Activated B cell treated with CpG ODN at 0.5 μM for 24 hours (primary cell): ENCODE measurements at regions not wholly inside any gene's neighbourhood (a gene's known extent, or its start where the extent isn't known, plus 50 kb on each side); places are given as distances from the start of the nearest gene placed in this dataset.

Experiments
- ATAC-seq: fragments of 200-7000 bp; cut with Tn5 transposase; one replicate; pipeline ENCODE4 v1.10.0; 2021; ENCODE audit warnings: low read depth, mild to moderate bottlenecking, moderate library complexity
- CTCF ChIA-PET: fragments of 350-600 bp; sonication (Branson Sonifier 250); formaldehyde crosslinking; loops from one replicate; lab custom pipeline; 2021; ENCODE audit warnings: antibody characterized with exemption; lab: Charles Lee
- POLR2A ChIA-PET: fragments of 350-600 bp; sonication (Branson Sonifier 250); formaldehyde crosslinking; loops from one replicate; lab custom pipeline; 2021; ENCODE audit warnings: antibody characterized with exemption; lab: Charles Lee
- DNase-seq: peaks from one replicate; pipeline ENCODE4 v3.0.0; 2022
- H3K27ac Mint-ChIP-seq: one replicate; pipeline ENCODE4 v1.8.0; 2020; ENCODE audit warnings: mixed read lengths
- H3K27me3 Mint-ChIP-seq: one replicate; pipeline ENCODE4 v1.8.0; 2021; ENCODE audit warnings: mixed read lengths
- H3K36me3 Mint-ChIP-seq: one replicate; pipeline ENCODE4 v1.8.0; 2021; ENCODE audit warnings: low read depth, mixed read lengths
- H3K4me1 Mint-ChIP-seq: one replicate; pipeline ENCODE4 v1.8.0; 2021; ENCODE audit warnings: mixed read lengths
- H3K4me3 Mint-ChIP-seq: one replicate; pipeline ENCODE4 v1.8.0; 2020; ENCODE audit warnings: mild to moderate bottlenecking, mixed read lengths
- H3K9me3 Mint-ChIP-seq: one replicate; pipeline ENCODE4 v1.8.0; 2020; ENCODE audit warnings: mixed read lengths
- intact Hi-C: fragments of 100-400 bp; cut with micrococcal nuclease; formaldehyde crosslinking; loops from one replicate; pipeline ENCODE4 v1.15.1; 2024
- TF ChIP-seq, protein P1 (sequence below): fragments of 200-600 bp; IDR thresholded peaks from one replicate; pipeline ENCODE4 v1.8.0; 2022; ENCODE audit warnings: antibody characterized with exemption, mild to moderate bottlenecking

DNA sequence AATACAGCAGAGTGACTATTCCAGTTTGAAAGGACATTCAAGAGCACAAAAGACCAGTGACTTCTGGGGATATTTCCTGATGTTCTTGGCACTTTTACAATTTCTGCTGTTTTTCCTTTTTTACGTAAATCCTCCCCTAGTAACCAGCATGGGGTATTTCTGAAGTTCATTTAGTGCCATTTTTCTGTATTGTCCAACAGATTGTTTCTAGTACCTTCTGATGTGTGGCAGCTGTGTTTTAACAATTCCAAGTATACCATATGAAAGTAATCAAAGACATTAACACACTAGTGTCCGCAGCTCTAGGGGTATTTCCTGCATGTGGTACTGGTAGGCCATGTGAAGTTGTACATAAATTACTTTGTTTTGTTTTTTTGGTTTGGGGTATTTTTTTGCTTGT is 53.0 kb upstream of the SMARCA2 start:
- no peaks in the 10 kb centered on the region for H3K9me3 Mint-ChIP-seq
- no peaks in the 10 kb centered on the region for H3K4me1 Mint-ChIP-seq
- ATAC-seq (no peak), DNase-seq (no peak)
- intact Hi-C loops = no loop called here
- no peak overlapping the region for H3K4me3 Mint-ChIP-seq
- no peak overlapping the region for H3K27ac Mint-ChIP-seq
- TF ChIP-seq, protein P1, sequence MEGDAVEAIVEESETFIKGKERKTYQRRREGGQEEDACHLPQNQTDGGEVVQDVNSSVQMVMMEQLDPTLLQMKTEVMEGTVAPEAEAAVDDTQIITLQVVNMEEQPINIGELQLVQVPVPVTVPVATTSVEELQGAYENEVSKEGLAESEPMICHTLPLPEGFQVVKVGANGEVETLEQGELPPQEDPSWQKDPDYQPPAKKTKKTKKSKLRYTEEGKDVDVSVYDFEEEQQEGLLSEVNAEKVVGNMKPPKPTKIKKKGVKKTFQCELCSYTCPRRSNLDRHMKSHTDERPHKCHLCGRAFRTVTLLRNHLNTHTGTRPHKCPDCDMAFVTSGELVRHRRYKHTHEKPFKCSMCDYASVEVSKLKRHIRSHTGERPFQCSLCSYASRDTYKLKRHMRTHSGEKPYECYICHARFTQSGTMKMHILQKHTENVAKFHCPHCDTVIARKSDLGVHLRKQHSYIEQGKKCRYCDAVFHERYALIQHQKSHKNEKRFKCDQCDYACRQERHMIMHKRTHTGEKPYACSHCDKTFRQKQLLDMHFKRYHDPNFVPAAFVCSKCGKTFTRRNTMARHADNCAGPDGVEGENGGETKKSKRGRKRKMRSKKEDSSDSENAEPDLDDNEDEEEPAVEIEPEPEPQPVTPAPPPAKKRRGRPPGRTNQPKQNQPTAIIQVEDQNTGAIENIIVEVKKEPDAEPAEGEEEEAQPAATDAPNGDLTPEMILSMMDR = no peak
- ChIA-PET CTCF (no interaction called here), POLR2A (no interaction called here)
- no peaks in the 10 kb centered on the region for H3K36me3 Mint-ChIP-seq
- peaks cover 4% of the 10 kb centered on the region for H3K27me3 Mint-ChIP-seq

DNA sequence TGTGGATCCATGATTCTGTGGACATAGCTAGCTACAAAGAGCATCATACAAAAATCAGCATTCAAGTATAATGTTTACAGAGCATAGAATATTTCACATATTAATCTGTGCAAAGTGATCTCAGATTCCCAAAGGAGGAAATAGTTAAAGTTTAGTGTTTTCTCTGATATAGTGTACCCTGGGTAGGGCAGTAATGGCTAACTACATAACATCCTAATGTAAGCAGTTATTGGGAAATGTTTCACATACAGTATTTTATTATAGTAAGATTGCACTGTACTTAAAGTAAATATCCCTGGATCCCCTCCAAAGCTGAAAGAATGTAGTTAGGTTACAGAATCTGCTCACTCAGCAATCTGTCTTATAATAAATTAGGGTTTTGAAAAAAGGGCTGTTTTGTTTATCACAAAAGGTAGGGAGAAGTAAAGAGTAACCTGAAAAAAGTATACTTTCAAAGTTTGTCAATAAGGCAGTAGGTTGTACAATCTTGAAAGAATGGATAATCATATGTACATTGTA is 52.5 kb upstream of the SMARCA2 start:
- TF ChIP-seq, protein P1 = no peak
- Mint-ChIP-seq H3K9me3 (no peaks in the 10 kb centered on the region), H3K36me3 (no peaks in the 10 kb centered on the region), H3K27me3 (peaks cover 6% of the 10 kb centered on the region), H3K4me3 (no peak overlapping the region), H3K4me1 (no peaks in the 10 kb centered on the region), H3K27ac (no peak overlapping the region)
- no peak for ATAC-seq
- DNase-seq = no peak
- ChIA-PET CTCF (no interaction called here), POLR2A (no interaction called here)
- intact Hi-C loops = no loop called here

DNA sequence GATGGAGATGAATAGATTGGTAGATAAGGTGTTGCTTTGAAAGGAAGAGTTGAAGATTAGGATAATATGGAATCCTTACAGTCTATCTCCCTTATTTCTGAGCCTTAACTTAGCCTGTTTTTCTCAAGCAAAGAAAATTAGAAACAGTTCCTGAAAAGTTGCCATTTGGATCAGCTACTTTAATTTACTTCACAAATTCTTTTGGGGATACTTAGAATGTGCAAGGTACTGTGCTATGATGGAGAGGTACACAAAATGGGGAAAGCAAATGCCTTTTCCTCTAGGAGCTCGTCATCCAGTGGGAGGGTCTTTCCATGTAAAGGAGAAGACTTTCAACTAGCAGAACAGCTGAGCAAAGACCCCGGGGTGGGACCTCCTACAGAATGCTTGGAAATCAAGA is 51.1 kb upstream of the SMARCA2 start:
- no peaks in the 10 kb centered on the region for H3K36me3 Mint-ChIP-seq
- ATAC-seq (no peak), DNase-seq (no peak)
- no peak overlapping the region for H3K4me3 Mint-ChIP-seq
- intact Hi-C loops = no loop called here
- CTCF ChIA-PET = no interaction called here
- H3K27me3 Mint-ChIP-seq = peaks cover 10% of the 10 kb centered on the region
- no peak overlapping the region for H3K27ac Mint-ChIP-seq
- POLR2A ChIA-PET = no interaction called here
- no peaks in the 10 kb centered on the region for H3K9me3 Mint-ChIP-seq
- H3K4me1 Mint-ChIP-seq = no peaks in the 10 kb centered on the region
- TF ChIP-seq, protein P1 = no peak
